Cerebellar cortex (tissue), 1 donor: ENCODE measurements at regions not wholly inside any gene's neighbourhood (a gene's known extent, or its start where the extent isn't known, plus 50 kb on each side); places are given as distances from the start of the nearest gene placed in this dataset.
"Not testable (repeated sequence)": the region's sequence is repeated elsewhere in the genome, so short reads cannot be mapped to it uniquely, and the experiment has no call there.

ENCODE experiments used
- DNase-seq: peaks from one replicate; pipeline ENCODE4 v3.0.0-alpha.2; 2015; ENCODE audit warnings: low spot score

DNA sequence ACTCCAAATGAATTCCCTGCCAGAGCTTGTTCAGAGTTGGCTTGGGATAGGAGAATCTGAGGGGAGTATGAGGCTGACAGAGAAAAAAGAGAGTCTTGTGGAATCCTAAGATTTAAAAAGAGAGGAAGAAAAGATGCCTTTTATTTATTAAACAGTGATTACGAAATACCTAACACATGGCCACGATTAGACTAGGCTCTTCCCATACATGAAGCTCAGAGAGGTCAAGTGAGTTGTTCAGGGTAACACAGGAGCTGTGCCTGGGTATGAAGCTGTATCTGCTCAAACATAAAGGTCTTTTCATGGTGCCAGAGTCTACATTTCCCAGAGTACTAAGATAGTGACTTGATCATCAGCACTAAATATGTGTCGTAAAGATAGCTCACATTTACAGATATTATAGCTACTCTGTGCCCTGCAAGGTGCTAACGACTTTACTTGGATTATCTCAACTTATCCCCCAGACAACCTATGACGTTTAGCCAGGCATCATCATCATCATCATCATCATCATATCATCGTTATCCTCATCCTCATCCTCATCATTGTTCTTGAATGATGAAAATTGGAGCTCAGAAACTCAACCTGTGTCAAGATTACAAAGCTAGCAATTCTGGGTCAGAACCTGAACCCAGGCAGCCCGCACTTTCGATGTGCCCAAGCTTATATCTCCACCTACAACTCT, 500.8 kb downstream of the NPIPA7 start:
- DNase-seq: no peak

DNA sequence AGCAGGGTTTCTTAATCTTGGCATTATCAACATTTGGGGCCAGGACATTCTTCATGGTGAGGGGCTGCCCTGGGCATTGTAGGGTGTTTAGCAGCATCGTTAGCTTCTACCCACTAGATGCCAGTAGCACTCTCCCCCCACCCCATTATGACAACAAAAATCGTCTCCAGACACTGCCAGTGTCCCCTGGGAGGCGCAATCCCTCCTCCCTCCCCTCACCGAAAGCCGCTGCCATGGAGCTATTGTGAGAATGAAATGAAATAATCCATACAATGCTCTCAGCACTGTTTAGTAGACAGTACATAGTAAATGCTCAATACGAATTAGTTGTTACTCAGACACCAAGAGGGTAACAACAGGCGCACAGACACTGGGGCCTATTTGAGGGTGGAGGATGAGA, 502.9 kb downstream of the NPIPA7 start:
- no peak for DNase-seq

DNA sequence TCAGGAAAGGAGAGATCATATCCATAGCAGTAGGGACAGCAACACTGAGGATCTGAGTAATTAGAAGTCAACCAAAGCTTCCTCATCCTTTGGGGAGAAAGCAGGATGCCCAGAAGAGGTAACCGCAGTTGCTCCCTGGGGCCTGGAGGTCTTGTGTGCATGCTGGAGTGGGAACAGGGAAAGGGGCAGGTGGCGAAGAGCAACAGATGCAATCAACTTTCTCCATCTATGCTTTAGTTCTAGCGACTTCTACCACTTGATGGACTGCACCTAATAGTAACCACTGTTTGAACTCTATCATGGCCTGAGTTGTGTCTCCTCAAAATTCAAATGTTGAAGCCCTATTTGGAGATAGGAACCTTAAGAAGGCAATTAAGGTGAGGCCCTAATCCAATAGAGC, 503.8 kb downstream of the NPIPA7 start:
- no peak for DNase-seq

DNA sequence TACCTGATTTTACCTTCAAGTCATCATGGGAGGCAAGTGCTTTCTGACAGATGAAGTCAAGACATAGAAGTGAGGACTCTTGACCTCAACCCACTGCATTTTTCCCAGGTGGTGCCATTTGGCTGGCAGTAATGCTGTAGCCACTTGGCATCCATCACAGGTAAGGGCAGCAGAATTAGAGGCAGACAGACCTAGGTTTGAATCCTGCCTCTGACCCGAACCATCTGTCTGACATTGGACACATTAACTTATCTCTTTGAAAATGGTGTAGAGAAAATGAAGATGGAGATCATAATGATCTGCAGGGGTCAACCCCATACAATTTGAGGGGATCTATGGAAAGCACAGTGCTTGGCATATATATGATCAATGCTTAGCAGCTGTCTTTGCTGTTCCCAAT, 505.5 kb downstream of the NPIPA7 start:
- no peak for DNase-seq

DNA sequence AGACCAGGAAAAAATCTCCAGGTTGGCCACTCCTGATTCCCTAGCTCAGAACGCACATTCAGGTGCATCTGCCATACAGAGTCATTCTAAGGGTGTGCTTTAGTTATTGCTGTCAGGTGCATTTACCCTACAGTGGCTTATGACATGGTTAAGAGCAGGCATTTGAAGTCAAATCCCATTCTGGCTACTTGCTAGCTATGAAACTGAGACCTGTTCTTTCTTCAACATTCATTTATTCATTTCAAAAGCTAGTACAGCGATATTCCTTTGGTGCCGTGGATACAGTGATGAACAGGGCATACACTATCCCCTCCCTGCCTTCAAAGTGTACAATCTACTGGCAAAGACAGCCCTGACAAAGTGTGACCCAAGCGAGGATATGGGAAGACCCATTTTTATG, 508.3 kb downstream of the NPIPA7 start:
- DNase-seq: no peak

DNA sequence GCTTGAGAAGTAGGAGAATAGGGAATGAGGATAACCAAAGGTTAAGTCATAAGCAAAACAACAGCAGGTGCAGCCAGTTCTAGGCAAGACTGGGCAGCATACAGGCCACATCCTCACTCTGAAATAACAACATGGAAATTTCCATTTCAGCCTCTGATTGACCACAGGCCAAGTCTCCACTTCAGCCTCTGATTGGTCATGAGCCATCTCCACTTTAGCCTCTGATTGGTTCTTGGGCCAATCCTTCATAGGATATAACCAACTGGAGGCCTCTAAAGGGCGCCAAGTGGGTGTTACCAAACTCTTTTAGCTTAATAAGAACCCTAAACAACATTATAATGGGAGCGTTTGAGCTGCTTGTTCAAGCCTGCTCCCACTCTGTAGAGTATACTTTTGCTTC, 512.0 kb downstream of the NPIPA7 start:
- no peak for DNase-seq

DNA sequence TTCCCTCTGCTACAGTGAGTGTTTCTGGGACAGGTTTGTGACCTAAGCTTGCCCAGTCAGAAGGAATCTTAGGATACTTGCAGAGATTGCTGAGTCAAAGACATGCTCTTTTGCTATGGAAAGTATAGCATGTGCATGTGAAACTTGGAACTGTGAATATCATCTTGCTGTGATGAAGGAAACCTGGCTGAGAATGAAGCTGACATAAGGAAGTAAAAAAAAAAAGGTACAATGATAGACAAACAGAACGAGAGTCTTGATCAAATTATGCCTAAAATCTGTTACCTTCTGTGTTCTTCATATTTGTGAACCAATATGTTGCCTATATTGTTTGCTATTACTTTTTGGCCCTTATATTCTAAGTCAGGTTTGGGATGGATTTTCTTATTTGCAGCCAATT, 525.7 kb downstream of the NPIPA7 start:
- no peak for DNase-seq

DNA sequence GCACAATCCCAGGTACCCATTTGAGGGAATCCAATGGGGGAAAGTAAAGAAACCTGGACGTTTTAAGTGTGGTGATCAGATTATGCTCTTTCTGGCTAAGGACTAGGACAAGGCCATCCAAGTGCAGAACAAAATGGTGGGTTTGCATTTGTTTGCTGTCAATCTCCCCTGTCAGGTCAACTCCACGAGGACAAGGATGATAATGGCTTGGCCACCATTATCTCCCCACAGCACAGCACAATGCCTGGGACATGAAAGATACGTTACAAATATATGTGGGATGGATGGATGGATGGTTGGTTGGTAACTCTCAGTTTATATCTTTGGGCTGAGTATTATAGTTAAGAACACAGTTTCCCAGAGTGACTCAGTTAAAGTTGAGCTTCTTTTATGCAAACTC, 526.9 kb downstream of the NPIPA7 start:
- no peak for DNase-seq

DNA sequence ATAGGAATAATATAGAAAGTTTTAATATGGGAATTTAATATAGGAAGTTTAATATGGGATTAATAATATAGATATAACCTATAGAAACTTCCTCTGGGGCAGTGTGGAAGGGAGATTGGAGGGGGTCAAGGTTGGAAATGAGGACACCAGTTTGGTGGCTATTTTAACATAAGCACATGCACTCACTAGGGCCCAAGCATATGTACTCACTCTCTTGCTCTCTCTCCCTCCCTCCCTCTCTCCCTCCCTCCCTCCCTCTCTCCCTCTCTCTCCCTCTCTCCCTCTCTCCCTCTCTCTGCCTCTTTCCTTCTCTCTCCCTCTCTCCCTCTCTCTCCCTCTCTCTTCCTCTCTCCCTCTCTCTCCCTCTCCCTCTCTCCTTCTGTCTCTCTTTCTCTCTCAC, 528.1 kb downstream of the NPIPA7 start:
- DNase-seq: no peak

DNA sequence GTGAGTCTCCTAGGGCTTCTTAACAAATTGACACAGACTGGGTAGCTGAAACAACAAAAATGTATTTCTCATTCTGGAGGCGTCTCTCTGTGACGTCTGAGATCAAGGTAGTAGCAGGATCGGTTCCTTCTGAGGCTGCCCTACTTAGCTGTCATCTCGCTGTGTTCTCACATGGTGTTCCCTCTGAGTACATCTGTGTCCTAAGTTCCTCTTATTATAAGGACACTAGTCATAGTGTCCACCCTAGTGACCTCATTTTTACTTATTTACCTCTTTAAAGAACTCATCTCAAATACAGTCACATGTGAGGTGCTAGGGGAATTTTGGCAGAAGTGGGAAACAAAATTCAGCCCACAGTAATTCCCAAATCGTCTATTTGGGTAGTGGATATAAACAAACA, 529.1 kb downstream of the NPIPA7 start:
- DNase-seq: no peak

DNA sequence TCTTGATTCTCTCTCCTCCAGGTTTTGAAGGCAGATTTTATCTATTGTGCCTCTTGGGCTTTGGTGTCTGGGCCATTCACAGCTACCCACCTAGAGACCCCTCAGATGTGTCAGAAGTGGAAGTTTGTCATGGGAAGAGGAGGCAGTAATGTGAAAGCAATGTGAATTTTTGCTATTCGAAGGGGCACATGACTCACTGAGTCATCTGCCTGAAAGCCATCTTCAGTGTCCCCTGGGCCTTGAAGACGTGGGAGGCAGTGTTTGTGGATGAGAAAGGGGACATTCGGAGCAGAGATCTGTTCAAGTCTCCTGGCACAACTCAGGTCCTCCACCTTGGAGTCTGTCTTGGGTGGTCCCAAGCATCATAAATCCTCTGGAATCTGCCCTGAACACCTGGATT, 530.2 kb downstream of the NPIPA7 start:
- DNase-seq: no peak

DNA sequence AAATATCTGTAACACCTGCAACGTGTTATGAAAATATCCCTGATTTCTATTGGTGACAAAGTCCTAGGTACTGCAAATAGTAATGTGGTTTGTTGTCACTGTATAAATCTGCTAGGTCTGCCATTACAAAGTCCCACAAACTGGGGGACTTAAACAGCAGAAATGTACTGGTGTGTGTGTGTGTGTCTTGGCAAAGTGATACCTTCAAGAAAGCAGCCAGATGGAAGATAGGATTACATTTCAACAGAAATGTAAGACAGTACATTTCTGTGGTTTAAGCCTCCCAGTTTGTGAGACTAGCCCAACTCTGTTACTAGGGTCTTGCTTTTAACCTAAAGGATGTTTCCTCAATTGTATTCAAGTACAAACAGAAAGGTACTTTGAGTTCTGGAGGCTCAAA, 531.7 kb downstream of the NPIPA7 start:
- no peak for DNase-seq

DNA sequence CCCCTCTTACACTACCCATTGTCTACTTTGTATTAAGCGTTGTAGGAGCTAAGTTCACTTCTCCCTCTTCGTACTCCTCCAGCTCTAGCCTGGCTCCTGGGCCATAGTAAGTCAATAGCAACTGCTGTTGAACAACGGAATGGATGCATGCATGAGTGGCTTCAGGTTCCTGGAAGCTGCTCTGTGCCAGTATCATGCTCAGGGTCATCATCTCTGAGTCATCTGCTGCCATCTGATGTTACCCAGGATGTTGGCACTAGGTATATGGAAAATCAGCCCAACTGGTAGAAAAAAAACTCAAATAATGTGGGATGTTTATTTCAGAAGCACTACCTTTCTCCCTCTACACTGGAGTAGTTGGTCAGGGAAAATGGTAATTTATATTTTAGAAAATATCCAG, 536.8 kb downstream of the NPIPA7 start:
- DNase-seq: no peak

DNA sequence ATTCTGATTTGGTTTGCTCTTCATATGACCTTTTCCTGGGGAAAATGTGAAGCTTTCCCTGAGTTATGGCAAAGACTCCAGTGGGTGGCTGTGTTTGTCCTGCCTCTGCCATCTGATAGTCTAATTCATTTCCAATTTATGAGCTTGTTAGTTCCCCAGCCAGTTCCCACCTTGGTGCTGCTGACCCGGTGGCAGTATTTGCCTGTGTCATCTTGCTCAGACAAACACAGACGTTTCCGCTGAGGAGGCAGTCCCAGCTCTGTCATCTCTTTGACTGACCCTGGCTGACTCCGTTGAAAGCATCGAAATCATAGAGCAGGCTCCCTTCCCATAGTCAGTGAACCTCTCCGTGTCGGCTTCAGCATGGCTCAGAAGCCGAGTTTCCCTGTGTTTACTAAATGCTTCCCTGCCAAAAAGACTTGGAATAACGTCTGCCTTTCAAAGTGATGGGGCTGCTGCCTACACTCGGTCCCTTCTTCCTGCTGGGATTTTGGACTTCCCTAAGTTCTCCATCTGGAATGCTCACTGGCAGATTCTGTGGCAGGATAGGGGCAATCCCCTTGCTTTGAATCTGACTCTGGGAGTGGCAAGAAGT, 538.3 kb downstream of the NPIPA7 start:
- no peak for DNase-seq

DNA sequence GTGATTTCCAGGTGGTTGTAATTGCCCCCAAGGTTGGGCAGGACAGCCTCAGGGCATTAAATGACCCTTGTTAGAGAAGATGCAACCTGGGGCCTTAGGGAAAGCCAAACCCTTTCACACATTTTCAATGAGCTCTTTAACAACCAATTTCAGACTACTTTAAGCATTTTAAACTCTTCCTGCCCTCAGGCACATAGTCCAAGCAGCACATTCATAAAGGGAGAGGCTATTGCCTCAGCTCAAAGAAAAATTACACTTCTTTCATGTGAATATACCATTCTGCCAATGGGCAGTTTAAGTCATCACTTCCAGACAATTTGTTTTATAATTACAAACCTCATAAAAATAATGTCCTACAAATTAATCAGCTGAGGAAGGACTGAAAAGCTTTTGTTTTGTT, 544.5 kb downstream of the NPIPA7 start:
- no peak for DNase-seq

DNA sequence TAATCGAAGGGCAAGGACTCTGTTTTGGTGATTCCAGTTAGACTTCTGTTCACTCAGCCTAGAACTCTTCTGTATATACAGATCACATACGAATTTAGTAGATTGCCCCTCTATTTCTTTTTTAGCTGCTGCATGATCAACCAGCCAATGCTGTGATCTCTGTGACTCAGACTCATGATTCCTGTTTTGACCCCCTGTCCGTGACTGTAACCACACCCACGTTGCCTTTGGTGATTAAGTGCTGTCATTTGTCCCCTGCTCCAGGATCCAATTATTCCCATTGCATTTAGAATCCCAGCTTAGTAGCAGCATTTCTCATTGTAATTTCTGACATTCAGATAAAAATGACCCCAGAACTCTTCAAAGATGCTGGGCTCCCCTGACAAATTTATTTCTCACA, 545.7 kb downstream of the NPIPA7 start:
- no peak for DNase-seq

DNA sequence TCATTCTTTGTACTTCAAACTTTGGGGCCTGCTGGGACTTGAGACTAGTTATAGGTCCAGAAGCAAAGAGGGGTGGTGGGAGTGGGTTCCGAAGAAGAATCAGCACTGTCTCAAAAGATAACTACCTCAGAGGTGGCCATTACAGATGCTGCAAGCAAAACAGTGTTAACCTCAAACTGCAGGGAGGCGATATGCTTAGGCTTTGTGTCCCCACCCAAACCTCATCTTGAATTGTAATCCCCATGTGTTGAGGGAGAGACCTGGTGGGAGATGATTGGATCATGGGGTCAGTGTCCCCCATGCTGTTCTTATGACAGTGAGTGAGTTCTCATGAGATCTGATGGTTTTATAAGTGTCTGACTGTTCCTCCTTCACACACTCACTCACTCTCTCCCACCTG, 545.3 kb downstream of the XYLT1 start:
- DNase-seq: no peak

DNA sequence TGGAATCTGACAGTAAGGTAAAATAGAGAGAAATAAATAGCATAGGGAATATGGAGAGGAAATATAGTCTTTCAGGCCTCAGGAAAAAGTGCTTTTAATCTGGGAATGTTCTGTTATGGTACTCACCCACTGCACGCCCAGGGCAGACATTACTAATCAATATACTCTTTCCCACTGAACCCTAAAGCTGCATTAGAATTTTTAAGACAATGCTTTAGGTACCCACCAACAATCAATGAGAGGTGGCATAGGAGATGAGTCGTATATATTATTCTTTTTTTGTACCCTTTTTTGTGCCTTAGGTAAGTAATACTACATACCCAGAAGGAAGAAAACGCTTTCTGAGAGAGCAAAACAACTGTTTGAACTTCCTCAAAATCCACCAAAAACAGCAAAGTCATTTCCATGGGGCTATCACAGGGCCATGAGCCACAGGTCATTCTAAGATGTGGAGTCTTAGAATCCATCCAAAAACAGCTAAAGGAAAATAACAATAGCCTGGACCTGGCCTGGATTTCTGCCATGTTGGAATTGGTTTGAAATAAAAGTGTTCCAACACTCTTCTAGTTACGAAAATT, 542.1 kb downstream of the XYLT1 start:
- DNase-seq: no peak

DNA sequence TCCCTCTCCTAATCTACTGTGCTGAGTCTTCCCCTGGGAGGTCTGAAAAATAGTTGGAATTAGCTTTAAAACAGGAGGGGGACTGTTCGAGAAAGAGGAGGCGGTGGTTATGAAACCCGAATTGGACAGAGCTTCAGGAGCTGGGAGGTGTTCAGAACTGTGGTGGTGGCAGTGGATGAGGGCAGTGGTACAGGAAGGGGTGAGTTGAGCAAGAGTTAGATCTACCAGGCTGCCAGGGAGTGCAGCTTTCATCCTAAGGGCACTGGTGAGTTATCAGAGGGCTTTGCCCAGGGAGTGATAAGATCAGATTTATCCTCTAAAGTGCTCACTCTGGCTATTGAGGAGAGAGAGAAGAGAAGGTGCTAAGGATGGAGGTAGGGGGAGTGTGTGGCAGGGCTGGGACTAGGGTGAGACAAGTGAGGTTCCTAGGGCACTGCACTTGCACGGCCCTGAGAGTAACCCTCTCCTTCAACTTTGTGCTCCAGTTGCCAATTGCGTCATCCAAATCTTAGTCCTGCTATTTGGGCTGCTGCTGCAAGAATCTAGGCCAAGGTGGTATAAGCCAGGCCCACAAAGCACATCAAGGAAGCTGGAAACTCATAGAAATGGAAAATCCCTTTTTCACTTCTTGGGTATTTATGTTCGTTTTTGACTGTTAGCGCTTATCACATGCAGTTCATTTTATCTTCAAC, 540.3 kb downstream of the XYLT1 start:
- DNase-seq: no peak

DNA sequence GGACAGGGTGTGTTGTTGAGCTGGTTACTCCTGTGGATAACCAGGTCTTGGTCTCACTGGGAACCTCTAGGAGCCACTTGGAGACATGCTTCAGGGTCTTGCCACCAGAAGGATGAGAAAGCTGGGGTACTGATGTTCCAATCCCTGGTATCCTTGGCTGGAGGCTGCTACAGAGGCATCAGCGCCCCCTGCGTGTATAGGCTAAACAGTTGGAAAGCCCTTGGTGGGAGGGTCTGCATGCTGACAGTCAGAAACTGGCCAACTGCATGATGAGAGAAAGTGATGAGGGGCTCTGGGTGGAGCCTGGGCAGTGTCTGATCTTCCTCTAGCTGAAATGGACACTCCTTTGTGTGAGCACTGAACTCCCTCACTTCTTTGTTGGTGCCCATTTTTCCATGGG, 536.9 kb downstream of the XYLT1 start:
- no peak for DNase-seq

DNA sequence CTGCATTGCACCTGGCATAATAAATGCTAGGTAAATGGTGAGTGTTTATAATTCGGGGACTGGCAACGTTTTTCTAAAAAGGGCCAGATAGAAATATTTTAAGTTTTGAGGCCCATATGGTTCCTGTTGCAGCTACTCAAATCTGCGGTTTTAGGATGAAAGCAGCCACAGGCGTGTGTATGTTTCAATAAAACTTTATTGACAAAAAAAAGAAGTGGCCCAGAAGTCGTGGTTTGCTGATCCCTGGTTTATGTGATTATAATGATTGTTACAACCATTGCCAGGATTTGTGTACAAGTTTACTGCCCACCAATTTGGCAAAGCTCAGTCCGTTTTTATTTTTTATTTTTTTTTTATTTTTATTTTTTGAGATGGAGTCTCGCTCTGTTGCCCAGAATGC, 536.1 kb downstream of the XYLT1 start:
- DNase-seq: no peak

DNA sequence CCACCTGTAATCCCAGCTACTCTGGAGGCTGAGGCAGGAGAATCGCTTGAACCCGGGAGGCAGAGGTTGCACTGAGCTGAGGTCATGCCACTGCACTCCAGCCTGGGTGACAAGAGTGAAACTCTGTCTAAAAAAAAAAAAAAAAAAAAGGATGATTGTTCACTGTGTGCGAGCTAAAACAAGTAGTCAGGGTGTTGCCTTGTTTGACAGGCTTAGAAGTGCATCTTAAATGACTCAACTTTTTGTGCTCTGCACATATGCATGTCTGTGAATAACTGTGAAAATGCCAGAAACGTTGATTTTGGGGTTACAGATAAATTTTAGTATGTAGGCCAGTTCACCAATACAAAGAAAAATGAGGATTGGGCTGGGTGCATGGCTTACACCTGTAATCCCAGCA, 534.9 kb downstream of the XYLT1 start:
- DNase-seq: not testable (repeated sequence)

DNA sequence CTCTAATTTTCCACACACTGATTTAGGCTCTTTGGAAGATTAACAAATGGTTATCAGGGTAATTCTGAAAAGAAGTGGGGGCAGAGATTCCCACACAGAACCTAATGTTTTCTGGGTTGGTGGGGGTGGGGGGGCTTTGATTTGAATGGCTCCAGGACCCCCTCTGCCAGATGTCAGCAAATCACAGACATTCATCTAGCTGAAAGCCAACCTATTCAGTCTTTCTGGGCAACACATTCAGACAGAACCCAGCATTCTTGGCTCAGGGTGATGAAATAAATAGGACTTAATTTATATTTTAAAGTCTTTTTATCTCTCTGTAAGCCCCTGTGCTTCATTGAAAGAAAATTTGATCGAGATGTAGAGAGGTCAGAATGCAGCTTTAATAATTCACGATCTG, 533.2 kb downstream of the XYLT1 start:
- no peak for DNase-seq
